K562 (cell line): ENCODE measurements at regions not wholly inside any gene's neighbourhood (a gene's known extent, or its start where the extent isn't known, plus 50 kb on each side); places are given as distances from the start of the nearest gene placed in this dataset.

ENCODE experiments used
- ATAC-seq: fragments of 200-7000 bp; cut with Tn5 transposase; 3 replicates; pipeline ENCODE4 v1.9.1; 2020; ENCODE audit warnings: moderate library complexity
- BruUV-seq: library from RNA; stranded (reverse); fragments of 400-500 nt; replicated peaks from 2 replicates; lab custom pipeline; 2021; lab: Mats Ljungman, UMichigan
- CTCF ChIA-PET: fragments of 300-600 bp; formaldehyde crosslinking; extraction: SDS; loops from one replicate; lab custom pipeline; 2021; ENCODE audit warnings: low intra/inter-chr PET ratio; lab: Yijun Ruan, JAX
- POLR2A ChIA-PET: fragments of 300-600, 350-650 bp; sonication (Branson Sonifier 250); formaldehyde crosslinking; extraction: SDS; loops from one replicate; lab custom pipeline; 2021; ENCODE audit warnings: antibody characterized with exemption, inconsistent platforms; lab: Yijun Ruan, JAX
- DNase-seq, 4 experiments: peaks; one replicate each; pipeline versions ENCODE4 v3.0.0 to v3.0.0-alpha.2; 2011 to 2018; ENCODE audit warnings: low spot score in 3 of 4, mixed read lengths in 3 of 4; ENCODE audit errors: extremely low read depth in 1 of 4
- FAIRE-seq: peaks from 2 replicates; lab custom pipeline; 2011; peaks lifted over from hg19 to GRCh38; lab: Jason Lieb, UNC
- H2AFZ ChIP-seq: 2 replicates; pipeline ENCODE4 v1.6.0; 2011; ENCODE audit warnings: low read depth, low read length, control low read depth, inconsistent platforms
- H3K27ac ChIP-seq: fragments of 200-600 bp; 3 replicates; pipeline ENCODE4 v1.8.0; 2011; ENCODE audit warnings: low read depth, mild to moderate bottlenecking, control low read depth, inconsistent platforms, low read length, moderate library complexity, mixed read lengths; ENCODE audit errors: extremely low read depth
- H3K27me3 ChIP-seq, 2 experiments: fragments of 300-600 bp in 1 of 2; 2 replicates in 1 of 2; 3 replicates in 1 of 2; pipeline versions ENCODE4 v1.6.0 to v1.8.0; 2011; ENCODE audit warnings: inconsistent platforms in 2 of 2, low read length in 2 of 2, mild to moderate bottlenecking in 1 of 2, mixed read lengths in 1 of 2, moderate library complexity in 1 of 2; ENCODE audit not compliant: control insufficient read depth in 2 of 2, insufficient read depth in 2 of 2
- H3K36me3 ChIP-seq: fragments of 300-600 bp; 3 replicates; pipeline ENCODE4 v1.8.0; 2011; ENCODE audit warnings: mild to moderate bottlenecking, low read length, inconsistent platforms; ENCODE audit not compliant: control insufficient read depth, insufficient read depth
- H3K4me1 ChIP-seq, 2 experiments: fragments of 200-600 bp in 1 of 2; replicated peaks in 1 of 2; 2 replicates in 1 of 2; 3 replicates in 1 of 2; pipeline versions ENCODE4 v1.5.1 to v1.8.0; 2011; ENCODE audit warnings: inconsistent platforms in 2 of 2, low read length in 2 of 2, mild to moderate bottlenecking in 1 of 2, mixed read lengths in 1 of 2, moderate library complexity in 1 of 2; ENCODE audit not compliant: control insufficient read depth in 2 of 2, insufficient read depth in 2 of 2
- H3K4me2 ChIP-seq: 2 replicates; pipeline ENCODE4 v1.6.1; 2011; ENCODE audit warnings: low read length, control low read depth, inconsistent platforms, mixed read lengths; ENCODE audit not compliant: insufficient read depth
- H3K4me3 ChIP-seq: fragments of 200-600 bp; sonication (generic), shearing (Covaris generic); 2 replicates; pipeline ENCODE4 v1.5.1; 2016; ENCODE audit warnings: control low read depth, inconsistent platforms
- H3K79me2 ChIP-seq: fragments of 200-600 bp; 3 replicates; pipeline ENCODE4 v1.8.0; 2011; ENCODE audit warnings: low read length, inconsistent platforms; ENCODE audit not compliant: control insufficient read depth, insufficient read depth
- H3K9ac ChIP-seq, 2 experiments: 2 replicates each; pipeline versions ENCODE4 v1.6.0 to v1.6.1; 2011; ENCODE audit warnings: low read depth in 2 of 2, low read length in 2 of 2, control low read depth in 1 of 2, inconsistent platforms in 1 of 2, mild to moderate bottlenecking in 1 of 2, mixed read lengths in 1 of 2; ENCODE audit not compliant: insufficient read depth in 1 of 2
- H3K9me1 ChIP-seq: one replicate; pipeline ENCODE4 v1.6.0; 2011; ENCODE audit warnings: inconsistent platforms, mild to moderate bottlenecking, low read length, moderate library complexity; ENCODE audit not compliant: control insufficient read depth, insufficient read depth
- H3K9me3 ChIP-seq: replicated peaks from 2 replicates; pipeline ENCODE4 v1.5.1; 2011; ENCODE audit warnings: low read depth, low read length, inconsistent platforms; ENCODE audit not compliant: control insufficient read depth, insufficient read depth
- H4K20me1 ChIP-seq: replicated peaks from 2 replicates; pipeline ENCODE4 v1.6.1; 2011; ENCODE audit warnings: low read length, inconsistent platforms, mixed read lengths; ENCODE audit not compliant: control insufficient read depth, insufficient read depth
- E2F3 ChIP-seq: fragments of 250-450 bp; sonication (Bioruptor Pico); IDR thresholded peaks from 2 replicates; pipeline ENCODE4 v1.4.0; 2020; ENCODE audit warnings: mild to moderate bottlenecking
- EGR1 ChIP-seq: fragments of 450-650 bp; conservative IDR thresholded peaks from 2 replicates; pipeline ENCODE4 v1.6.1; 2017; ENCODE audit warnings: mild to moderate bottlenecking
- FOXK2 ChIP-seq, 2 experiments: fragments of 450-650 bp; IDR thresholded peaks in 1 of 2; conservative IDR thresholded peaks in 1 of 2; 2 replicates each; pipeline ENCODE4 v1.6.1; 2016; ENCODE audit warnings: low read depth in 2 of 2, mild to moderate bottlenecking in 1 of 2
- HDGF ChIP-seq: fragments of 450-650 bp; IDR thresholded peaks from 2 replicates; pipeline ENCODE4 v1.6.1; 2016
- HMGN3 ChIP-seq: IDR thresholded peaks from 2 replicates; pipeline ENCODE4 v1.6.1; 2011; ENCODE audit warnings: borderline replicate concordance, low read depth, mild to moderate bottlenecking, mixed read lengths, low read length; ENCODE audit not compliant: insufficient read length; ENCODE audit errors: extremely low read depth
- KAT2B ChIP-seq: IDR thresholded peaks from one replicate; pipeline ENCODE4 v1.6.1; 2012; ENCODE audit warnings: low read depth, mild to moderate bottlenecking, control low read depth, inconsistent platforms, low read length, moderate library complexity
- MCM5 ChIP-seq: fragments of 450-650 bp; IDR thresholded peaks from 2 replicates; pipeline ENCODE4 v1.6.1; 2016; ENCODE audit warnings: low read depth
- MCM7 ChIP-seq, 2 experiments: fragments of 450-650 bp; IDR thresholded peaks; 2 replicates each; pipeline ENCODE4 v1.6.1; 2016 to 2018
- MXI1 ChIP-seq: IDR thresholded peaks from 2 replicates; pipeline ENCODE4 v1.6.1; 2011; ENCODE audit warnings: low read depth, mild to moderate bottlenecking, improper control_type of control experiment, low read length
- NCOA2 ChIP-seq, 2 experiments: fragments of 450-650 bp; IDR thresholded peaks; 2 replicates each; pipeline ENCODE4 v1.6.1; 2018; ENCODE audit warnings: mild to moderate bottlenecking in 2 of 2, moderate library complexity in 1 of 2; ENCODE audit not compliant: partially characterized antibody in 2 of 2
- NFYB ChIP-seq: IDR thresholded peaks from 2 replicates; pipeline ENCODE4 v1.6.1; 2011; ENCODE audit warnings: mild to moderate bottlenecking, moderate library complexity; ENCODE audit not compliant: insufficient read length; ENCODE audit errors: extremely low read depth
- POU5F1 ChIP-seq: fragments of 150-350 bp; IDR thresholded peaks from 2 replicates; pipeline ENCODE4 v1.6.1; 2014; ENCODE audit warnings: borderline replicate concordance, low read length, low read depth, mild to moderate bottlenecking; ENCODE audit not compliant: partially characterized antibody
- SMARCC2 ChIP-seq: fragments of 450-650 bp; IDR thresholded peaks from 2 replicates; pipeline ENCODE4 v1.6.1; 2017; ENCODE audit warnings: antibody characterized with exemption, moderate library complexity, mild to moderate bottlenecking, low read depth
- ZNF354B ChIP-seq: fragments of 250-450 bp; sonication (Bioruptor Pico); IDR thresholded peaks from 2 replicates; pipeline ENCODE4 v1.4.0; 2020
- ZNF592 ChIP-seq: fragments of 450-650 bp; IDR thresholded peaks from 2 replicates; pipeline ENCODE4 v1.6.1; 2017; ENCODE audit warnings: antibody characterized with exemption, mild to moderate bottlenecking
- WGBS: fragments of 100-300 bp; shearing (Covaris generic); methylation state at CpG from one replicate; pipeline ENCODE4 v1.1.6; 2016; ENCODE audit warnings: low coverage, mixed read lengths; ENCODE audit not compliant: insufficient coverage; ENCODE audit errors: missing lambda C conversion rate; 5-methylcytosine and 5-hydroxymethylcytosine counted together
- in situ Hi-C: fragments of 300-500 bp; cut with MboI; formaldehyde crosslinking; loops from 4 replicates; pipeline ENCODE4 v1.15.0; 2018; ENCODE audit warnings: inconsistent platforms, mixed read lengths
- intact Hi-C: fragments of 100-400 bp; cut with micrococcal nuclease; formaldehyde crosslinking; loops from 2 replicates; pipeline ENCODE4 v1.14.2; 2022

- POLR2A ChIA-PET: no interaction called here
- no peak overlapping the region for H3K4me2 ChIP-seq
- H3K36me3 ChIP-seq: peaks cover 12% of the 10 kb centered on the region; the same call in 1 of the 3 replicates
- H2AFZ ChIP-seq: no peak overlapping the region
- no peak overlapping the region for H3K27ac ChIP-seq
- no TSS peak for BruUV-seq
- FAIRE-seq: no peak
- ATAC-seq: no peak
- in situ Hi-C loops (no loop called here), intact Hi-C loops (no loop called here)
- CTCF ChIA-PET: no interaction called here
- no peaks in the 10 kb centered on the region for H3K9me3 ChIP-seq
- 66% methylated on average over 5 of the region's 5 CpGs for WGBS
- H3K4me3 ChIP-seq: no peak overlapping the region
- no peak overlapping the region for H3K9ac ChIP-seq
- H3K27me3 ChIP-seq: no peaks in the 10 kb centered on the region
- H4K20me1 ChIP-seq: no peaks in the 10 kb centered on the region
- no peak for DNase-seq
- H3K79me2 ChIP-seq: no peaks in the 10 kb centered on the region
- no peaks in the 10 kb centered on the region; a peak in 1 of 5 replicates for H3K4me1 ChIP-seq
- H3K9me1 ChIP-seq: no peaks in the 10 kb centered on the region
- TF ChIP-seq ZNF592: no peak
- no peak for TF ChIP-seq FOXK2 (conservative IDR thresholded peaks at IDR 0.05 in 1 of 2, IDR thresholded peaks at IDR 0.05 in 1 of 2; ENCODE audit: low read depth in 2 of 2)
- no peak for TF ChIP-seq HDGF
- TF ChIP-seq POU5F1: no peak
- no peak for TF ChIP-seq E2F3 (CRISPR knock-in tag)
- TF ChIP-seq KAT2B: no peak
- no peak for TF ChIP-seq NFYB
- TF ChIP-seq HMGN3: no peak
- no peak for TF ChIP-seq MCM7 (IDR thresholded peaks at IDR 0.05)
- TF ChIP-seq NCOA2 (IDR thresholded peaks at IDR 0.05; ENCODE audit: partially characterized antibody in 2 of 2): no peak
- TF ChIP-seq MCM5: no peak
- no peak for TF ChIP-seq EGR1
- no peak for TF ChIP-seq ZNF354B (CRISPR knock-in tag)
- TF ChIP-seq MXI1: no peak
- TF ChIP-seq SMARCC2: no peak
These were observed 51.8 kb upstream of the ESRRB start for GRCh38 chr14:76324133-76324532.
